EH (cell line): ENCODE measurements at regions not wholly inside any gene's neighbourhood (a gene's known extent, or its start where the extent isn't known, plus 50 kb on each side); places are given as distances from the start of the nearest gene placed in this dataset.
"Not testable (repeated sequence)": the region's sequence is repeated elsewhere in the genome, so short reads cannot be mapped to it uniquely, and the experiment has no call there.

Source experiments
- DNase-seq: peaks from one replicate; pipeline ENCODE4 v3.0.0-alpha.2; 2015; ENCODE audit warnings: low read depth

DNA sequence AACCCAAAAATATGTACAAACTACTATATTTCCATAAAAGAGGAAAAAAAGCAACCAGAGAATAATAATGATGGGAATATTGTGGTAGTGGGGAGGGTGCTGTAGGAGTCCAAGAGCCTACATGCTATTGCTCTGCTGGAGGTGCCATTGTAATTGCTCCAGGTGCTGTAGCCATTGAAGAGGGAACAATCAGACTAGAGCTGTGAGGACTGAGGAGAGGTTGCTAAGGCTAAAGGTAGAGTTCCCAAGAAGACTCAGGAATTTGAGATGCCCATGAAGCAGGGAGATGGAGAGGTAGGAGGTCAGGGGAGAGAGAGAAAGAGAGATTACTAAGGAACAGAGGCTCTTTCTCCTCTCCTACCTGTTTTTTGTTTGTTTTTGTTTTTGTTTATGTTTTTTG is 394.0 kb downstream of the DMRTA1 start:
- DNase-seq: no peak

DNA sequence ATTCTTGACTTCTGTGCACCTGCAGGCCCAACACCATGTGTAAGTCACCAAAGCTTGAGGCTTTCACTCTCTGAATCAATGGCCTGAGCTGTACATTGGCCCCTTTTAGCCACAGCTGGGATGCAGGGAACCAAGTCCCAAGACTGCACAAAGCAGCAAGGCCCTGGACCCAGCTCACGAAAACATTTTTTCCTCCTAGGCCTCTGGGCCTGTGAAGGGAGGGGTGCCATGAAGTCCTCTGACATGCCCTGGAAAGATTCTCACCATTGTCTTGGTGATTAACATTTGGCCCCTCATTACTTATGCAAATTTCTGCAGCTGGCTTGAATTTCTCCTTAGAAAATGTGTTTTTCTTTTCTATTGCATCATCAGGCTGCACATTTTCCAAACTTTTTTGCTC is 398.6 kb downstream of the DMRTA1 start:
- DNase-seq: not testable (repeated sequence)

DNA sequence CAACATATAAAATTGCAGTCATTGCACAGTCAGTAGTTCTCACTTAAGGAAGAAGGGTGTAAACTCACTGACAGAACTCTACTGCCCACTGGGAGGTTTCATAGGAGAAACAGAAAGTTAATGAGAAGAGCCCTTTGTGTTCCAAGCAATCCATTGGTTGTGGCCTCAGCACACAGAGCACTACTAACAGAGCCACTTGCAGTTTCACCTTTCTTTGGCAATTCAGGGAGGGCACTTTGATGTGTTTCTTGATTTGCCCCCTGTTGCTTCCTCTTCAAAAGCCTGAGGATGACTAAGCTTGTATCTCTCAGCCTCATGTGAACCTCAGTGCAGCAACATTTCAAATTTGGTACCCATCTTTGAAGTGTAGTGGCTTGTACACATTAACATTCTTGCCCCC is 409.4 kb downstream of the DMRTA1 start:
- DNase-seq: no peak

DNA sequence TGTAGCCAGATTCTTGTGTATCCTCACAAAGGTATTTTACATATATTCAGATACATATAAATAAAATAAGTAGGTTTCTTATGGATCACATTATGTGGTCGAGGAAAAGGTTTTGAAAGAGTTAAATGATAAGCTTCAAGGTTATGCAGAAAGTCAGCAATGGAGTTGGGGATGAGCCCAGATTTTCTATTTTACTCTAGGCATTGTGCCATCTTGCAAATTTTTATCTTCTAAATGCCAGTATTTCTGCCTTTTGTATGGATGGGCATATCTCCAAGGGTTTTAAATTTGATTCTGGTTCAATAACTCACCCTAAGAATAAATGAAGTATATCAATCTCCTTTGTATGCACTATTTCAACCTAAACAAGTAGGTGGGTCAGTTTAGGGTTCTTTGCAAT is 410.7 kb downstream of the DMRTA1 start:
- no peak for DNase-seq

DNA sequence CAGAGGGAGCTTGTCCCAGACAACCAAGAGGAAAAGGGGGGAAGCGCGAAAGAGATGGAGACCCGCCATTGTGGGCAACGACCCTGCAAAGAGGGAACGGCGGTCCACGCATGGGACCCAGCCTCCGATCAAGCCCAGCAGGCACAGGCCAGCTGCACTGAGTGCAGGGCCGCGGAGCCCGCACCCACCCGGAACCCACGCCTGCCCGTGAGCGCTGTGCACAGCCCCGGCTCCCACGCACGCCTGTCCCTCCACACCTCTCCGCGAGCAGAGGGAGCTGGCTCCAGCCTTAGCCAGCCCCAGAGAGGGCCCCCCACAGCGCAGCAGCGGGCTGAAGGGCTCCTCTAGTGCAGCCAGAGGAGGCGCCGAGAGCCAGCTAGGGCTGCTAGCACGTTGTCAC is 416.5 kb downstream of the DMRTA1 start:
- no peak for DNase-seq

DNA sequence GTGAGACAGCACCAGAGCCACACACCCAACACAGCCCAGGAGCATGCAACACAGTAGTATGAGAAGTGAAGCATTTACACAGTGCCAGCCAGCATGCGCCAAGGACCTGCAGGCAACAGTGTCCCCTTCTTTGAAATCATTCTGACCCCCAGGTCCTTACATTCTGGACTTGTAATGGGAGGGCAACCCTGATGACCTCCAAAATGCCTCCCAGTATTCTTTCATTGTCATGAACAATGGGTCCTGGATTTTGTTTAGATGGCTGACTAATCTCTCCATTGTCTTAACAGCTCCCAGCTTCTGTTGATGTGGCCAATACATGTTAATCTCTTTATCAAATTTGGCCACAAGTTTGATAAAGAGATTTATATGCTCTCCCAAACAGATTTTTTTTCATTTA is 417.1 kb downstream of the DMRTA1 start:
- no peak for DNase-seq

DNA sequence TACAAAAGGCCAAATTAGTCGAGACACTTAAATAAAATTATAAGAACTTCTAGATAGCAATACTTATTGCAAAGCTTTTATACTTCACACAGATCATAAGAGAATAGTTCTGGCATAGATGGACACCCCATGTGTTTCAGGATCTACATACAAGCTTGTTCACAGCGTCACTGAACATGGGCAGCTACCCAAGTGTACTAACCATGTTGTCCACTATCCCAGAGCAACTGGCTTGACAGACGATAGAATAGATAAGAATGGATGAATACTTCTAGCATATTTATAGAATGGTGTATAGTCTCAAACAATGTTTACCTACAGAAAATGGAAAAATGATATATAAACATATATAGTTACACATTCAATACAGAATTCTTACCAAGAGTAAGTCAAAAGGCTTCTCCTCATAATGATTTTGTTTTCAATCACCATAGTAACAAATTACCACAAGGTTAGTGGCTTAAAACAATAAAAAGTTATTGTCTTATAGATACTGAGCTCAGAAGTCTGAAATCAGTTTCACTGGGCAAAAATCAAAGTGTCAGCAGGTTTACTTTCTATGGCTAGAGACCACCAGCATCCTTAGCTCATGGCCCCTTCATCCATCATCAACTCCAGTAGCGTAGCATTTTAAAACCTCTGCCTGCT is 446.7 kb downstream of the DMRTA1 start:
- no peak for DNase-seq

DNA sequence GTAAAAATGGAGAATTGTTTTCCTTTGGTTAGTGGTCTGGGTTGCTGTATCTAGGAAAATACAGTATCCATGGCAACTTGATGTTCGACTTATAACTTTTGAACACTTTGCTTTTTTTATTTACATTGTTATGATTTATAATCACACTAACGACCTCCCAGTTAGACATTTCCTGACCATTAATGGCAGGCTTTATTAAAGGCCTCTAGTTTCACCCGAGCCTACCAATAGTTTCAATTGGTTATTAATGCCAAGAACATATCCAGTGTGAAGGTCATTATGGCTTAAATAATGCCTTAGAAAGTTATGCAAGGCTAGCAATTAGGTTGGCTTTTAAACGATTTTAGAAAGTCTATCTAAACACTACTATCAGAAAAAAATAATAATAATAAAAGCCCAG is 452.0 kb downstream of the DMRTA1 start:
- DNase-seq: no peak

DNA sequence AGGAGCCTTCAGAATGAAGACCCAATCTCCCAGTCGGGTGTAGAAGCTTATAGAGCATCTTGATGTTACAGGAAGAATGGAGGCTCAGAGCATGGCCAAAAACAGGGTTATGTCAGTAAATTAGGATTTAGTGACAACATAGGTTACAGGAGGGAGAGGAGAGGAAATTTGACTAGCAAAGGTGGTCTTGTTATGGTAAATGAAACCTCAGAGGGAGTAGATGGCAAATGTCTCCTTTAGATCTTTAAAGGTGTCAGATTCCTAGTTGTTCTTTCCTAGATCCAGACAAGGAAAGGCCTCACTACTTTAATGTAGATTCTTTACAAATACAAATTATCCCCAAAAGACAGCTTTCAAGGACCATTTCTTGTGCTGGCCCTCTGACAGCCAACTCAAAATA is 465.0 kb downstream of the DMRTA1 start:
- no peak for DNase-seq

DNA sequence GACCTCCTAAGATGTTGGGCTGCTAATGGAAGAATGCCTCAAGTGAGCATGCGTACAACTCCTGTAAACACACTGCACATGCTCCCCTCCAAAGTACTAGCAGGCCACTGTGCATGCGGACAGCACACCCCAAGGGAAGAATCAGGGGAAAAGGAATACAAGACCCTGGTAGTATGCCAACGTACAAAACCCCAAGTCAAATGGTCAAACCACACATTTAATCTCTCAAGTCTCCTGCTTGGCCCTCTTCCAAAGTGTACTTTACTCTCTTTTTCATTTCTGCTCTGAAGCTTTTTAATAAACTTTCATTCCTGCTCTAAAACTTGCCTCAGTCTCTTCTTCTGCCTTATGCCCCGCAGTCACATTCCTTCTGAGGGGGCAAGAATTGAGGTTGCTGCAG is 466.4 kb downstream of the DMRTA1 start:
- no peak for DNase-seq

DNA sequence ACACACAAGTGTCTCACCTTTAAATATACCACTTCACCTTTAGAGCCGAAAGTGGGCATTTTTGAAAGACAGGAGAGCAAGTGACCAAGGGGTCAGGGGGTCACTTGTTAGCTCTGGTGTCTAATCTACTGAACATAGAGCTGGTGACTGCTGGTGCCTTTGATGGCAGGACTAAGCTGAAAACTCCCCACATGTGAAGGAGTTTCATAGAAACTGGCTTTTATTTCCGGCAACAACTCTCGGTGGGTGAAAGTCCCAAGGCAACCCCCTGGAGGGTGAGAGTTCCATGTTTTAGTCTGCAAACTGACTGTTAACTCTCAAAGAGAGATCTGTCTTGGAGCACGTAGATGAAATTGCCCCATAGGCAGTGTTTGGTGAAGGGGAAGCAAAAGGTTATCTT is 466.9 kb downstream of the DMRTA1 start:
- DNase-seq: no peak

DNA sequence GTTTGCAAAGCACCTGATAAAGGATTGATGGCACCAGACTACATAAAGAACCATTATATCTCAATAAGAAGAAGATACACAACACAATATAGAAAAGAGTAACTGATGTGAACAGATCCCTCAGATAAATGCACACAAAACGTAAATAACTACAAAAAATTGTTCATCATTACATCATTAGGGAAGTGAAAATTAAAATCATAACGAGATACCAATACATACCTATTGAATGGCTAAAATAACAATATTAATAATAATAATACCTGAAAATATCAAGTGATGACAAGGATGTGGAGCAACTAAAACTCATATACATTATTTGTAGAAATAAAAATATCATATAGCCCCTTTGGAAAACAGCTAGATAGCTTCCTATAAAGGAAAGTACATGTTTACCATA is 469.5 kb downstream of the DMRTA1 start:
- DNase-seq: no peak

DNA sequence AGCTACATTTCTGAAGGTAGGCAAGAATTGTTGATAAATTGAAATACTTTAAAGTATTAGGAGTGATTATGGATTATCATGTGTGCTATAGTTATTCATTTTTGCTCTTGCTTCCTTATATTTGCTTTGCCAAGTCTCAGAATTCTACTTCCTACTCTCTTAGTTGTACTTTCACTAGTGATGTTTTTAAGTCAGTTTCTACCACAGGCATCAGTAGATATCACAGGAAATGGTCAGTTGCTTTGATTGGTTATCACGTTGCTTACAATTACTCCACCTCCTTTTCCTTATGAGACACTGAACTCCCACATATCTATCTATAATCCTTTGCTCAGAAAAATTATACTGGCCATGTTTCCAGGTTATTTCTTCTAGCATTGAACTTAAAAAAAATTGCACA is 472.8 kb downstream of the DMRTA1 start:
- no peak for DNase-seq

DNA sequence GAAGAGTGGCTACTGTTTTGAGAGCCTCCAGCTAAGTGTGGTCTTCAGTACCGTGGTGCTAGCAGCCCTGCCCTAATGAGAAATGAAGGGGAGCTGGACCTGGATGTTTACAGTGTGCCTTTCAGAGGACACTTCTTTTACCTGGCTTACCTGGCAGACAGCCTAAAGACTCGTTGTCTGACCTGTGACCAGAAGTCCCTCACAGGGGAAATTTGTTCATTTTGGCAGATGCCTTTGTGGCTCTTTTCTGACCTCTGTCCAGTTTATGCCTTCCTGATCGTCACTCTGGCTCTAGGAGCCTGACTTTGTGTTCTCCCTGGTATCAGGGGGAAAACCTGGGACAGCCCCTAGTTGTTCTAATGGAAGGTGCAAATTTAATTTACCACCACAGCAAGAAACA is 475.1 kb downstream of the DMRTA1 start:
- no peak for DNase-seq

DNA sequence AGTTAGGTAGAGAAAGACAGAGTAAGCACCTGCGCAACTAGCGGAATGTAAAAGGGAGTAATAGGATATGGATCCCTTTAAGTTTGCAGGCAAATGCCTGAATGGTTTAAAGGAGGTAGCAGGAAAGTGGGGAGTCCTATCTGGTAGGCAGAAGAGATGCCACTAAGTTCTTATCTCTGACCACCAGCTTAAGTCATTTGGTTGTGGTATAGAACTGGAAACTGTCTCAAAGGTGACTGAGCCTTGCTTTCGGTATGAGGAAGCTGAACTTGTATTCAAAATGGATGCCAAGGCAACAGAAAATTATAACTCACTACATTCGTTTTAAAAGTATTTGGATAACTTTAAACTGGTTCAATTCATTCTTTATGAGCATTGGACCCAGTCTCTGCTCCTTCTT is 475.6 kb downstream of the DMRTA1 start:
- no peak for DNase-seq

DNA sequence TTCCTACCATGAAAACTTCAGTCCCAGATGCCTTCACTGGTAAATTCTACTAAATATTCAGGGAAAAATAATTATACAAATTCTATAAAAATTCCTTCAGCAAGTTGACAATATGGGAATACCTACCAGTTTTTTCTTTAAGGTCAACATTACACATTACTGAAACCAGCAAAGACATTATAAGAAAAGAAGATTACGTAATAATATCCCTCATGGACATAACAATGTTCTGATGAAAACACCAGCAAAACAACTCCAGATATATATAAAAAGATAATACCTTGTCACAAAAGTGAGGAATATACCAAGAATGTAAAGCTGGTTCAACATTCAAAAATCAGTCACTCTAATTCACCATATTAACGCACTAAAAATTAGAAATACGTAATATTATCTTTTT is 507.9 kb downstream of the DMRTA1 start:
- no peak for DNase-seq

DNA sequence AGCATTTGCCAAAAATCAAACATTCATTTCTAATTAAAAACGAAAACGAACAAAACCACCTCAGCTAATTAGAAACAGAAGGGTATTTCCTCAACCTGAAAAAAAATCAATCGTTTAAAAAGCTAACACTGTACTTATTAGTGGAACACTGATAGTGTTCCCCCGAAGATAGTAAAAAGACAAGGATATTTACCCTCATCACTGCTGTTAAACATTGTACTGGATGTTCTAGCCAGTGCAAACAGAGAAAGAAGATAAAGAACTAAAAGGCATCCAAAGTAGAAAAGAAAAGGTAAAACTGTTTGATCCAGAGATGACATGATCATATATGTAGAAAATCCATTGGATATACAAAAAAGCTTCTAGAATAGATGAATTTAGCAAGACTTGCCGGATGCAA is 508.3 kb downstream of the DMRTA1 start:
- DNase-seq: no peak

DNA sequence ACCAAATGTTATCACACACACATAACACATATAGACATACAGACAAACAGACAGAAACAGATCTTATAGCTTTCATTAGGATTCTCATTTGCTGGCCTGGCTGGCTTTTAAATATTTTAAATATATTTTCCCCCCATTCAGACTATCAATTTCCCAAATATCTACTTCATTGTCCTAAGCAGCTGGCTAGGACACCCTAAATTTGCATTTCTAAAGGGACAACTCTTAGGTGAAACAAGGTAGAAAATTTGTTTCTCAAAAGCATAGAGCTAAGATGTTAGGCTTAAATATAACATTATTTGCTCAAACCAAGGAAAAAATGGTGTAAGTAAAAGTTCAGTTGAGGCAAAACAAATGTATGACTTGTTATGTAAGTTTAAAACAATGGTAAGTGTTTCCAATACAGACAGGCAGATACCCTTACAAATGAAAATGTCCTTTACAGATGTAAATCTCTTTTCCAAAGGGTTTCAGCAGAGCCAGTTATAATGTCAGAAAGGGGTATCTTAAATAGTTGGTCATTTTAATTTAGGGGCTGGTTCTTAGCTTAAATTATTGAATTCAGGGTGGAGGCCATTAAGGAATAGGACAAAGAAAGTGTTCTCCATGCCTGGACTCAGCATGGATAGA is 522.8 kb downstream of the DMRTA1 start:
- DNase-seq: no peak

DNA sequence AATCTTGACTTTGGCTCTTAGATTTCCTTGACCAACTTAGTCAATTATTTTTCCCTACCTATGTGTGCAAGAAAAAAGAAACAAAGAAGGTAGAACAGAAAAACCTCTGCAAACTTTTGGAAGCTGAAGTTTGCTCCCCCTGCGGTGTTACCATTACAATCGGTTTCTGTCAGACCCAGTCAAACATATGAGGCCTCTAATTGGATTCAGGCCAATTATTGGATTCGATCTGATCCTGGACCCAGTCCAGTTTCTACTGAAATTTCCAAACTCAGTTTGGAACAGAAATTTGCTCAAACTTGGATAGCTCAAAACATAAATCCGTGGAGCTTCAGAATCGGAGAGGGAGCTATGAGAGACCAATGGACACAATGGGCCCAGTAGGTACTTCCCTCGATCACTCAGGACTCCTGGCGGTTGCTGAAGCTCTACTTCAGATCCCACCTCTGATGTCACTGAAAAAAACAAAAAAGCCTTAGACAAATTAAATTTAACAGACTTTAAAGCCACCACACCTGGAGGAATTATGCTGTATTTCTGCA is 523.9 kb downstream of the DMRTA1 start:
- DNase-seq: no peak

DNA sequence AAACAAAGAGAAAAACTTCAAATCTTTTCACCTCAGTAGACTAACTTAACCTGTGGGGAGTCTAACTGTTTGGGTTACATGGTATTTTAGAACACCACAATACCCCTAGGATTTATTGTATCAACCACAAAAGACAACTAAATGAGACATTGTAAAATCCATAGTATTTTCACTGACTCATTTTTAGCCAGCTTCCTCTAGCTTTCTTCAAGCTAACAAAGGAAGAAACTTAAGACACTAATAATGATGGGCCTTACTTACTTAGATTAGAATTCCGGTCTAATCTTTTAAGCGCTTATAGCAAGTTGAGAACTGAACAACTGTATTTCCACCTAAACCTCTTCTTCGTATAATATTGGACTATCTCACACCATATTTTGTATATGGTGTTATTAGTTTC is 529.3 kb downstream of the DMRTA1 start:
- DNase-seq: no peak

DNA sequence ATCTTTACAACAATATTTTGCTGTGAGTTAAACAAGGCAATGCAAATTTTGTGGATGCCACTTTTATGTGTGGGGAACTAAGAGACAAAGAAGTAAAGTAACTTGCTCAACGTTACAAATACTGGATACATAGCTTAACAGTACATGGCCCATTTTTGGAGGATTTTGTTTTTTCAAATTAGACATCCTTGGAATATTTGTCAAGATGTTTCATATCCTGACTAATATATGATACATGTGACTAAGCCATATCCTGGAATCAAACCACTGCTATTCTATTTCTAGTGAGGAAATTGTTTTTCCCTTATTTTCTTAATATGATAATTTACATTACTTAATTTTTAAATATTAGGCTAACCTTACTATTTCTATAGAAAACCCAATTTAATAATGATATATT is 529.8 kb downstream of the DMRTA1 start:
- no peak for DNase-seq

DNA sequence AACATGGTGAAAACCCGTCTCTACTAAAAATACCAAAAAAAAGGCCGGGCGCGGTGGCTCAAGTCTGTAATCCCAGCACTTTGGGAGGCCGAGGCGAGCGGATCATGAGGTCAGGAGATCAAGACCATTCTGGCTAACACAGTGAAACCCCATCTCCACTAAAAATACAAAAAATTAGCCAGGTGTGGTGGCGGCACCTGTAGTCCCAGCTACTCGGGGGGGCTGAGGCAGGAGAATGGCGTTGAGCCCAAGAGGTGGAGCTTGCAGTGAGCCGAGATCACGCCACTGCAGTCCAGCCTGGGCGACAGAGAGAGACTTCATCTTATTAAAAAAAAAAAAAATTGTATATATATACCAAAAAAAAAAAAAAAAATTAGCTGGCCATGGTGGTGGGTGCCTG is 533.8 kb downstream of the DMRTA1 start:
- not testable (repeated sequence) for DNase-seq

DNA sequence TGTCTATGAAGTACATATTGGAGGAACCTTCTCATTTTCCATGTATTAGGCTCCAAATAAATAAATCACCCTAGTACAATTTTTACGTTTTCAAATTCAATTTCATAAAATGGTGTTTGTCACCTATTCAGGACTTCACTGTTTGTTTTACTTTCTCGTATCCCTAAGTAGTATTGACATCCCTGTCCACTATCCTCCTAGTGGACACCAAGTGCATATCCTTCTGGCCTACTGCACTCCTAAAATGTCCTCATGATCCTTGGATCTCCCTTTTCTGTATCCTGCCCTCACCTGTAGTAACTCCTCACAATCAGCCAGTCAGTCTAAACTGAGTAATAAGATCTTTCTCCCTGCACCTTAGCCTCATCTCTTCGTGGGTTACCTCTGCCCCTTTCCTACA is 539.9 kb downstream of the DMRTA1 start:
- DNase-seq: no peak

DNA sequence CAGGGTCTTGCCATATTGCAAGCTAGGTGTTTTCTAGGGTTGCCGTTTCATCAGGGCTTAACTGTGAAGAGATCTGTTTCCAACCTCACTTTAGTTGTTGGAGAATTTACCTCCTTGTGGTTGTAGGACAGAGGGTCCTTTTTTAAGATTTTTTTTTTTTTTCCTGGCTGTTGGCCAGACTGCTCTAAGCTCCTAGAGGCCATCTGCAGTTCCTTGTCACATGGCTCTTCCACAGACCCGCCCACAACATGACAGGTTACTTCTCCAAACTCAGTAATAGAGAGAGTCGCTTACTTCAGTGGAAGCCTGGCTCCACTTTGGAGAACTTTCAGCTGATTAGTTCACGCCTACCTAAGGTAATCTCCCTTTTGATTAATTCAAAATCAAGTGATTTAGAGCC is 543.7 kb downstream of the DMRTA1 start:
- DNase-seq: no peak
